IMR-90 (cell line): ENCODE measurements at regions not wholly inside any gene's neighbourhood (a gene's known extent, or its start where the extent isn't known, plus 50 kb on each side); places are given as distances from the start of the nearest gene placed in this dataset.

ENCODE experiments used
- ATAC-seq: fragments of 200-7000 bp; cut with Tn5 transposase; 2 replicates; pipeline ENCODE4 v1.9.1; 2020; ENCODE audit warnings: low read depth, mild to moderate bottlenecking, moderate library complexity
- BruUV-seq: library from RNA; stranded (reverse); fragments of 400-500 nt; replicated peaks from 2 replicates; lab custom pipeline; 2021; lab: Mats Ljungman, UMichigan
- CTCF ChIA-PET: fragments of 300-600 bp; formaldehyde crosslinking; extraction: SDS; loops from one replicate; lab custom pipeline; 2021; ENCODE audit warnings: antibody characterized with exemption; lab: Yijun Ruan, JAX
- POLR2A ChIA-PET: fragments of 300-600 bp; sonication (Branson Sonifier 250); formaldehyde crosslinking; loops from one replicate; lab custom pipeline; 2022; ENCODE audit warnings: antibody characterized with exemption; ENCODE audit not compliant: unreplicated experiment; lab: Charles Lee
- DNase-seq: peaks from one replicate; pipeline ENCODE4 v3.0.0; 2013
- H2AFZ ChIP-seq: replicated peaks from 2 replicates; pipeline ENCODE3; 2013; ENCODE audit warnings: low read length, mild to moderate bottlenecking; ENCODE audit not compliant: poor library complexity
- H2AK5ac ChIP-seq: 2 replicates; pipeline ENCODE4 v1.6.1; 2013; ENCODE audit warnings: low read depth, low read length, inconsistent platforms
- H2AK9ac ChIP-seq: replicated peaks from 2 replicates; pipeline ENCODE3; 2013; ENCODE audit warnings: mild to moderate bottlenecking, low read depth, low read length, moderate library complexity; ENCODE audit not compliant: poor library complexity
- H2BK120ac ChIP-seq: 2 replicates; pipeline ENCODE4 v1.6.1; 2013; ENCODE audit warnings: low read depth, low read length, inconsistent platforms
- H2BK15ac ChIP-seq: 3 replicates; pipeline ENCODE4 v1.6.1; 2013; ENCODE audit warnings: low read depth, low read length, inconsistent platforms
- H2BK20ac ChIP-seq: 2 replicates; pipeline ENCODE4 v1.6.1; 2013; ENCODE audit warnings: low read depth, mild to moderate bottlenecking, inconsistent platforms, low read length, moderate library complexity
- H2BK5ac ChIP-seq: 2 replicates; pipeline ENCODE4 v1.6.1; 2013; ENCODE audit warnings: mild to moderate bottlenecking, low read depth, low read length, inconsistent platforms; ENCODE audit not compliant: poor library complexity, severe bottlenecking
- H3K14ac ChIP-seq: replicated peaks from 2 replicates; pipeline ENCODE4 v1.6.1; 2013; ENCODE audit warnings: low read depth, low read length, inconsistent platforms
- H3K18ac ChIP-seq: 2 replicates; pipeline ENCODE4 v1.6.1; 2013; ENCODE audit warnings: low read depth, low read length, control low read depth
- H3K23ac ChIP-seq: 2 replicates; pipeline ENCODE4 v1.6.1; 2013; ENCODE audit warnings: low read depth, low read length, inconsistent platforms
- H3K27ac ChIP-seq: 2 replicates; pipeline ENCODE4 v1.5.1; 2013; ENCODE audit warnings: mild to moderate bottlenecking, control low read depth, low read length; ENCODE audit not compliant: insufficient read depth
- H3K27me3 ChIP-seq: 2 replicates; pipeline ENCODE4 v1.6.1; 2013; ENCODE audit warnings: low read length; ENCODE audit not compliant: control insufficient read depth, insufficient read depth
- H3K36me3 ChIP-seq: 2 replicates; pipeline ENCODE4 v1.6.1; 2013; ENCODE audit warnings: low read length, mixed read lengths; ENCODE audit not compliant: control insufficient read depth, insufficient read depth
- H3K4ac ChIP-seq: 2 replicates; pipeline ENCODE4 v1.6.1; 2013; ENCODE audit warnings: low read depth, low read length, inconsistent platforms
- H3K4me1 ChIP-seq: 2 replicates; pipeline ENCODE4 v1.6.1; 2013; ENCODE audit warnings: low read length, mixed read lengths; ENCODE audit not compliant: control insufficient read depth, insufficient read depth
- H3K4me2 ChIP-seq: 2 replicates; pipeline ENCODE4 v1.6.1; 2013; ENCODE audit warnings: low read depth, mild to moderate bottlenecking, control low read depth, low read length, moderate library complexity
- H3K4me3 ChIP-seq: 2 replicates; pipeline ENCODE4 v1.5.1; 2013; ENCODE audit warnings: low read depth, mild to moderate bottlenecking, control low read depth, low read length, moderate library complexity; ENCODE audit not compliant: insufficient read depth
- H3K56ac ChIP-seq: 2 replicates; pipeline ENCODE4 v1.6.1; 2013; ENCODE audit warnings: low read length, inconsistent platforms; ENCODE audit not compliant: insufficient read depth; ENCODE audit errors: extremely low read depth
- H3K79me1 ChIP-seq, 2 experiments: 2 replicates each; pipeline ENCODE4 v1.6.1; 2013; ENCODE audit warnings: low read length in 2 of 2, inconsistent platforms in 1 of 2, low read depth in 1 of 2
- H3K9ac ChIP-seq: 2 replicates; pipeline ENCODE4 v1.6.1; 2013; ENCODE audit warnings: low read depth, low read length, control low read depth
- H3K9me1 ChIP-seq: 2 replicates; pipeline ENCODE4 v1.6.1; 2013; ENCODE audit warnings: low read length, inconsistent platforms; ENCODE audit not compliant: insufficient read depth
- H3K9me3 ChIP-seq: 2 replicates; pipeline ENCODE4 v1.6.1; 2013; ENCODE audit warnings: low read length; ENCODE audit not compliant: control insufficient read depth, insufficient read depth
- H4K20me1 ChIP-seq: 2 replicates; pipeline ENCODE4 v1.6.1; 2013; ENCODE audit warnings: low read length, inconsistent platforms; ENCODE audit not compliant: insufficient read depth
- H4K5ac ChIP-seq: 2 replicates; pipeline ENCODE4 v1.6.1; 2013; ENCODE audit warnings: mild to moderate bottlenecking, low read depth, low read length, control low read depth
- H4K8ac ChIP-seq, 2 experiments: 2 replicates each; pipeline ENCODE4 v1.6.1; 2013; ENCODE audit warnings: low read depth in 2 of 2, low read length in 2 of 2, control low read depth in 1 of 2, inconsistent platforms in 1 of 2
- H4K91ac ChIP-seq: 2 replicates; pipeline ENCODE4 v1.6.1; 2013; ENCODE audit warnings: low read depth, low read length, inconsistent platforms; ENCODE audit not compliant: insufficient read depth
- BHLHE40 ChIP-seq: fragments of 150-350 bp; IDR thresholded peaks from 2 replicates; pipeline ENCODE4 v1.6.1; 2016; ENCODE audit warnings: mild to moderate bottlenecking, low read depth, low read length
- CEBPB ChIP-seq: IDR thresholded peaks from 2 replicates; pipeline ENCODE4 v1.6.1; 2012; ENCODE audit warnings: low read depth, low read length, improper control_type of control experiment
- CHD1 ChIP-seq: IDR thresholded peaks from 2 replicates; pipeline ENCODE4 v1.6.1; 2012; ENCODE audit warnings: low read depth, low read length, improper control_type of control experiment
- MAZ ChIP-seq: IDR thresholded peaks from 2 replicates; pipeline ENCODE4 v1.6.1; 2012; ENCODE audit warnings: low read depth, mild to moderate bottlenecking, low read length, improper control_type of control experiment, moderate library complexity, borderline replicate concordance
- RCOR1 ChIP-seq: IDR thresholded peaks from 2 replicates; pipeline ENCODE4 v1.6.1; 2012; ENCODE audit warnings: mild to moderate bottlenecking, low read length, improper control_type of control experiment; ENCODE audit not compliant: insufficient replicate concordance
- SMC3 ChIP-seq: fragments of 150-350 bp; IDR thresholded peaks from 2 replicates; pipeline ENCODE4 v1.6.1; 2016; ENCODE audit warnings: low read depth, mild to moderate bottlenecking, antibody characterized with exemption, low read length, moderate library complexity
- USF2 ChIP-seq: fragments of 150-350 bp; IDR thresholded peaks from 2 replicates; pipeline ENCODE4 v1.6.1; 2017; ENCODE audit warnings: mild to moderate bottlenecking, antibody characterized with exemption, low read length, low read depth
- WGBS, 2 experiments: methylation state at CpG; one replicate each; pipeline versions ENCODE4 v1.1.5 to v1.1.7; 2013; ENCODE audit warnings: missing lambda C conversion rate in 2 of 2; ENCODE audit not compliant: insufficient read length in 1 of 2; ENCODE audit errors: extremely low coverage in 2 of 2; 5-methylcytosine and 5-hydroxymethylcytosine counted together
- dilution Hi-C: fragments of 300-500 bp; cut with HindIII; formaldehyde crosslinking; loops from one replicate; pipeline ENCODE4 v1.14.3; 2018; ENCODE audit warnings: low sequenced_read_pairs; ENCODE audit not compliant: unreplicated experiment
- in situ Hi-C: fragments of 300-500 bp; cut with MboI; formaldehyde crosslinking; loops from 3 replicates; pipeline ENCODE4 v1.14.3; 2019; ENCODE audit warnings: low sequenced_read_pairs, inconsistent platforms, mixed read lengths
- intact Hi-C: fragments of 100-400 bp; cut with micrococcal nuclease; formaldehyde crosslinking; loops from 2 replicates; pipeline ENCODE4 v1.10.0; 2022

- Histone ChIP-seq H3K9ac (no peak overlapping the region), H3K79me1 (no peaks in the 10 kb centered on the region), H4K8ac (no peak overlapping the region; a peak in 1 of 4 replicates), H3K9me3 (peaks cover 3% of the 10 kb centered on the region; the same call in 1 of the 2 replicates), H2AK9ac (no peak overlapping the region), H3K36me3 (no peaks in the 10 kb centered on the region), H4K91ac (no peak overlapping the region), H3K4me2 (no peak overlapping the region), H4K5ac (no peak overlapping the region), H2BK120ac (no peak overlapping the region), H3K27ac (no peak overlapping the region), H3K56ac (no peak overlapping the region), H2AK5ac (no peak overlapping the region), H3K4me3 (no peak overlapping the region), H2AFZ (no peak overlapping the region), H3K9me1 (no peaks in the 10 kb centered on the region), H3K23ac (no peak overlapping the region), H3K18ac (no peak overlapping the region), H3K14ac (no peak overlapping the region), H3K27me3 (no peaks in the 10 kb centered on the region), H3K4ac (no peak overlapping the region), H2BK20ac (no peak overlapping the region), H3K4me1 (no peaks in the 10 kb centered on the region), H2BK5ac (no peak overlapping the region), H2BK15ac (no peak overlapping the region), H4K20me1 (no peaks in the 10 kb centered on the region)
- ChIA-PET CTCF (no interaction called here), POLR2A (no interaction called here)
- ATAC-seq, result no peak
- TF ChIP-seq CEBPB (no peak), BHLHE40 (no peak), MAZ (no peak), USF2 (no peak), CHD1 (no peak), RCOR1 (no peak), SMC3 (no peak)
- no peak for DNase-seq
- in situ Hi-C loops, result no loop called here
- BruUV-seq, result no TSS peak
- WGBS, 2 experiments, result no CpG with 5 or more reads among the region's 1 CpG
- dilution Hi-C loops, result no loop called here
- intact Hi-C loops, result no loop called here
Measured at GRCh38 chr3:177995381-177996085, 540.7 kb upstream of the KCNMB2 start.
